Right renal pelvis (tissue), 4 donors: ENCODE measurements at regions not wholly inside any gene's neighbourhood (a gene's known extent, or its start where the extent isn't known, plus 50 kb on each side); places are given as distances from the start of the nearest gene placed in this dataset.

ENCODE experiments used
- DNase-seq, 4 donors: peaks; one replicate each; pipeline ENCODE4 v3.0.0-alpha.2; 2013; ENCODE audit warnings: low read depth in 4 of 4, low spot score in 3 of 4, missing footprints in 1 of 4

DNA sequence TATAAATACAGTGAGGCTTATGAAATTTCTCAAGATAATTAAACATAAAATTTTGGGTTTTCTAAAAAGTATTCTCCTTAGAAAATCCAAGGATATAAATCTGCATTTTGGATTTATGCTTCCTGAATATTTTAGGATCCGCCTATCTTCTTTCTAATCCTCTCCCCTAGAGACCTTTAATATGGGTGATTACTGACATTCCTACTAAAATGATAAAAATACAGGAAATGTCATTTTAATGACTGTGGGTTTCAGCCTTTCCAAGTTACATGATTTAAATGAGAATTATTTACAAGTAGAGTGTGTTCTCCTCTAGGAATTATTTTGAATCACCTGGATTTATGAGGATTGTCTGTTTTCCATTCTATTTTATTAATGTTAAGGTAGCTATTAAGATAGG, 150.4 kb downstream of the C7orf25 start:
- DNase-seq, result no peak

DNA sequence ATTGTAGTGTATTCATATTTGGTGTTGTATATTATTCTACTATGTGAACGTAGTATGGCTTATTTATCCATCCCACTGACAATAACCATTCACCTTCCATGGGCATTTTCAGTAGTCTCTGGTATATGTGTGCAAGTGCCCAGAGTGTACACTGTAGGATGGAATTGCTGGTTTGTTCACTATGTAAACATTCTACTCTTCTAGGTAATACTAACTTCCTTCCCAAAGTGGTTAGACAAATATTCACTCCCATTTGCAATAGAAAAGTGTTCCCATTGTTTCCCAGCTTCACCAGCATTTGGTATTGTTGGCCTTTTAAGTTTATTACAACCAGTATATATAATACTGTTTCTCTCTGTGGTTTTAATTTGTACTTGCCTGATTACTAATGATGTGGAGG, 153.7 kb downstream of the C7orf25 start:
- DNase-seq, result no peak

DNA sequence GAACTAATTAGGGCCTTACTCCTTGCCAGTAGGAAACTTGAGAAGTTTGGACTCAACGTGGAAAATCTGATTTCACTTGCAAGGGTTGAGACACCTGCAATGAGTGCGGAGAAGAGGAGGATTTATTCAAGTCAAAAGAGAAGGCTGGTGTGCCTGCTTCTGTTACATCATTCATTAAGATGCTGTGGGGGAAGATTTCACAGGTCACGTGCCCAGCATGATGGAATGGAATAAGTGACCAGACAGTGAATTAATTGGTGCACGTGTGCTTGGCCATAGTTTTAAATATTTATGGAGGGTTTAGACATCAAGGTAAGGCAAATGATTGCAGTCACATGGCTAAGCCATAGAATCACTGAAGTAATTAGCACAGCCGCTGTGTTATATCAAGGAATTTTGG, 155.0 kb downstream of the C7orf25 start:
- no peak for DNase-seq

DNA sequence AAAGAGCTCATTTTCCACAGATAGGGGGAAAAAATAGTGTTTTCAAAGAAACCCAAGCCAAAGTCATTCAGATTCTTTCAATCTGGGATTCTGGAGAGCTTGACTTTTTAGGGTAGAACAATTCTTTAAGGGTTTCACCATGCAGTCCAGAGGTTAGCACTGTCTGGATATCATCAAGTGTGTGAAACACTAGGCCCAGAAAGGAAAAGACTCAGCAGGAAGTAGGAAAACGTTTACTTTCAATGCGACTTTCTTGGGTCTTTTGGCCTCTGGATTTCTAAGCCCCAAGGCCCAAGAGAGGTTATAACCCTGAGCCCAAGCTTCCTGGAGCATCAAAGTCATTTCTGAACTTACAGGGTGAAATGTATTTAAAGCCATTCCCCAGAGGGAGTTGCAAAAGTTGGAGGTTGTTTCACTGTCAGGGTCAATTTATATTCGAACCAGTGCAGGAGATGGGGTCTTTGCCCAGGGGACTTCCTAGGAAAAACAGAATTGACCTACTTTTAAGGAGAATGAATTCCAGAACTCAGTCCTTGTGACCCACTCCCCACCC, 158.0 kb downstream of the C7orf25 start:
- DNase-seq, result peak in 3 of 4 donors; percentile 16 to 26 (median 19)

DNA sequence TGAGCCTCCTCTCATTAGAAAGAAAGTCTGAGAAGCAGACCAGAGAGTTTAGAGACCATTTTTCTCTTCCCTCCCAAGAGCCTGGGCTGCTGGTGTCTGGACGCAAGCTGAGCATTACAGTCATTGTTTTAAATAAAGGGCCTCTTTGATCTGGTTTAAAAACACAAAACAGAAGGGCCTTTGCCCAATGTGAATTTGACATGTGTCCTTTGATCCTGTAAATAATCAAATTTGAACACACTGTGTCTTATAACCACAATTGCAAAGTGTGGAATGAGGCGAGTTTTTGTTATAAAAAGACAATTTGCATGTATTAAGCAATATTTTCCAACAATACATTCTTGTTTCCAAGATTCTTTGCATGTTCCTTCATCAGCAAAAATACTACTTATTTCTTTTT, 158.5 kb downstream of the C7orf25 start:
- no peak for DNase-seq

DNA sequence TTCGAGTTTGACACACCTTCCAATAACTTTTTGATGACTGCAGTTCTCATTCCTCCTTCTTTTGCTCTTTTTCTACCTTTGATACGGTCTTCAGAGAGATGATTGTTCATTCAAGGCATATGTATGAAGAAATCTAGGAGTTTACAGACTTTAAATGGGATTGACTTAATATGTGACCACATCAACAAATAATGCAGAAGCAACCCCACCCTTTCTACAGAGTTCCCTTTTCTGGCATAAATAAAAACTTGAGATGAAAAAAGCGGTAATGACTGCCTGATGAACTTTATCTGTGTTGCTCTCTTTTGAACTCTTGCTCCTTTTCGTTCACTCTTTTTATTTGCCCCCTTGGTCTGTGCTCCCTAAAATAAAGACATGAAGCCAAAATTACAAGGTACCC, 161.7 kb downstream of the C7orf25 start:
- DNase-seq, result no peak

DNA sequence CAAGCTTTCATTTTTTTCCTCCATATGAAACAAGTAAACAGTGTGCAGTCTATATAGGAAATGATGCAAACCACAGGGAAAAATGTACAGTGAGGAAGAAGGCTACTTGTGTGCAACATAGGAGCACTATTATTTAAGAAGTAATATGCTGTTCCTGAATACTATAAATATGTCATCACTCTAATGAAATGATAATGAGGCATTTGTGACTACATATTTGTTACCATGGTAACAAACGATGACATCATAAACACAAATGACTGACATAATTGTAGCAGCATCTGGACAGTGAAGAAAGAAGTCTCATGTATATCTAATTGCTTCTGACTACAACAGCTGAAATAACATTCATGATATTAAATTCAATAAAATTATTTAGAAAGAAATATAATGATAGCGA, 164.8 kb downstream of the C7orf25 start:
- no peak for DNase-seq

DNA sequence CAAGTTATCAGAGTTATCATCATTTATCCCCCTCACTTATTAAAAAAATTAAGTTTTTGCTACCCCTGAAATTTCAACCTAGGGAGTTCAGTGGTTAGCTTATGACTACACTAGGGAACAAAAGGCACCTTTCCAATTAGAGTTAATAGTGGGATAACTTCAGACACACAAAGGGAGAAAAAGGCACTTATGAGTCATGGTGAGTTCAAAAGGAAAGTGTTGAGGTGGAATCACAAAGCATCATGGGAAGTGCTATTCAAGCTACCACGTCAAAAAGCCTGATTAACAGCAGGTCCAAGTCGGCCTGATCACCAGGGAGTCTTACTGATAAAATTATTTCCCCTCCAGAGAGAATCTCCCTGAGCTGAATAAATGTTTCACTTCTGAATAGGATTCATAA, 165.7 kb downstream of the C7orf25 start:
- DNase-seq, result no peak

DNA sequence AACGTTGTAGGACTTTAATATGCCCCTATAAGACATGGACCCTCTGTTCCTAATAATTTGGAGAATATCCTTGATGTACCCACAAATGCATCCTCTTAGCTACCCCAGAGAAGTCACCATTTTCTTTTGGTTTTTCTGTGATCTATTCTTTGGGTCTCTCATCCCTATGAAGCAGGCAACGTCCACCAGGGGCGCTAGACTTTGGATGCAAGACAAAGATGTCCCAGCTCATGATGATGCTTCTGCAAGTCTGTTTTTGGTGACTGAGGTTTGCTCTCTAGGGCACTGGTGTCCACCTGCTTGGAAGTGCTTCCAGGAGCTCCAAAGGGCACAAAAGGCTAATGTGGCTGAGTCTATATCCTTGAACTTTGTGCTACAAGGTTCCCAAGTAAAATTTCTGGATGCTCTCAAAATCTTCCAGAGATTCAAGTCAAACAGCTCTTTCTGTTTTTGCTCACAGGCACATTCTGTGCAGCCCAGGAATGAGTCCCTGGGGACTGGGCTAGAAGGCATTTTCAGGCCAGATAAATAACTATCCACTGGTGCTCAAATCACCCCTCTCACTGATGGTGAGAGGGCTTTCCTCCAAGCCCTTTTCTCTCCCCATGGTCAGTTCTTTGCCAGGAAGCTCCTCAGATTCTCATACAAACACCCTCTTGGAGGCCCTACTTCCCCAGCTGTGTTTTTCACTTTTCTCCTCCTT, 166.4 kb downstream of the C7orf25 start:
- DNase-seq, result no peak

DNA sequence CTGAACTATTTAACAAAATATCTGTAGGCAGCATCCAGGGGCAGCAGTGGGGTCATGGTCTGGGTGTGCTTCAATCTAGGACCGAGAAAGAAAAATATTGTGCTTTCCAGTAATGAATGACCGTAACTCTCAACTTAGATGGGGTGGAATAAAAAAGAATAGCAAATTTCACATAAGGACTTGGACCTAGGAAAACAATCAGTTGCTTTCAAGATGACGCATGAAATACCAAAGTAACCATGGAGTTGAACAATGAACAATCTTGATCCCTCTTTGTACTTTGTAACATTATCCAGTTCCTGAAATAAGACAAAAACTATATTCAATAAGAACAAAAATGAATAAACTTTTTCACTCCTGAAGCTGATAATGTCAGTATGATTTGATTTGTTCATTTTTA, 167.1 kb downstream of the C7orf25 start:
- no peak for DNase-seq

DNA sequence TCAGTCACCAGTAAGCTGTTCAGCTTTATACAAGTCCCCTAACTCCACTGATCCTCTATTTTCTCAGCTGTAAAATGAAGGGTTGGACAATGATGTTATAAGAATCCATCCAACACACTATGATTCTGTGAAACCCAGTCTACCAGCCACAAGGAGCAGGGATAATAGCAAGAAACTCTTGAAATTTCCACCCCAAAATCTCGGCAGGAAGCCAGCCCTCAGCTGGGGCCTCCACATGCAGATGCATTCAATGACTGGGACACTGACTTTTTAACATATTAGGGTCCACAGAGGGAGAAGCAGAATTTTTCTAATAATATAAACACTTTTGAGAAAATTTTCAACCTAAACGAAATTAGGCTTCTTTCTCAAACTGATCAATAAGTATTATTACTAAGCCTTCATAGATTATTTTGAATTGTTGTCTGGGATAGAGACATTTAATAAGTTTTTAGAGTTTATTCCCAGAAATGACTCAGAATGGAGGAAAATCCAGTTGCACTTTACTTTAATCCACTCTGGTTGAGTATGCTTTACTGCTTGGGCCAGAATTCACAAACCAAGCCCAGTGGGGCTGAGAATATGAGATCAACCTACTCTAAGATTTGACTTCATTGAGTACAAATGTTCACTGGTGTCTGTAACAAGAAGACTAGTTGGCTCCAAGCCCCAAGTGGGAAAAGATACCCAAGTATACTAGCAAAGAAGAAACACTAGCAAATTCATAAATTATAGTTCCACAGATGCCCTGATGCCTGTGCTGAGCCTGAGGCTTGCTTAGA, 168.6 kb downstream of the C7orf25 start:
- no peak for DNase-seq

DNA sequence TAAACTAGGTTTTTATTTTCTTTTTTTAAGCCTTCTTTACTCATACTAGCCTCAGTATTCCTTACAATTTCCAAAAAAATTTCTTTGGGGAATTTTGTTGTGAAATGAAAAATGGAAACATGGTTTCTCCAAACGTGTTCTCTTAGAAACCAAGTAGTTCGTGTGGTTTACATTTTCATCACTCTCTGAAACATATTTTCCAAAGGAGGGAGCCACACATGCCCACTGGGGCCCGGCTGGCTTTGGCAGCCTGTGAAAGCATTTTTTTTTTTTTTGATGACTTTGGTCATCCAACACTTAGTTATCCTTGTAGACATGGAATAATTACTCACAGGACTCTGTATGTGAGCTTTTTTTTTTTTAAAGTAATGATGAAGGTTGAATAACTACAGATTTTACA, 169.6 kb downstream of the C7orf25 start:
- DNase-seq, result no peak

DNA sequence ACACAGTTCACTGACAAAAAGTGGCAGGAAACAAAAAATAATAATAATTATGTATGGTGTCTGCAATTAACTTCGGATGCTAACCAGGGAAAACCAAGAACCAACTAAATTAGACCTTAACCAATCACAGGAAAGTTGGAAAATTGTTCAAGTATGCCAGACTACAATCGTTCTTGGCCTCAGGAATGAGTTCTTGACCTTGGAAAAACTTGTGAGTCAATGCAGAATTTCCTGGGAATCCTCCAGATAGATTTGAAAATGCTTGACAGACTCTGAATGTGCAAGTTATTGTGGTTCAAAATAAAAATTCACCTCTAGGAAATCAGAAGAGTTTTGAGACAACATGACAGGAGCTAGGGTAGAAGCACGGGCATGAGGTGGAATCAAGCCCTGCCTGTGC, 171.5 kb downstream of the C7orf25 start:
- DNase-seq, result no peak

DNA sequence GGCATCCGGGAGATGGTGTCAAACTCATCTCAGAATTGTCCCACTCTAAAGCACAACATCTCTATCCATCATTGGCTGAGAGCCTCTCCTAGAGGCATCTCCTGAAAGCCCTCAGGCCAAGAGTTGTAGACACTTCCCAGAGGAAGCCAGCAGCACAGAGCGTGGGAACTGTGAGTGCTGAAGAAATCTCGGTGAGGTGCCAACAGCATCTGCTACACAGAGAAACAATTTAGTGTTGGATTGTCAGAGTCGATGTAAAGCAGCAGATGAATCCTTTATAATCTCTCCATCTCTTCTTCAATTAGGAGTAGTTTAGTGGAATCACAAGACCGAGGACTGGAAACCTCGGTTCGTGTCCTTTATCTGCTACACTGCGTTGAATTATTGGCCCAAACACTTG, 172.2 kb downstream of the C7orf25 start:
- no peak for DNase-seq

DNA sequence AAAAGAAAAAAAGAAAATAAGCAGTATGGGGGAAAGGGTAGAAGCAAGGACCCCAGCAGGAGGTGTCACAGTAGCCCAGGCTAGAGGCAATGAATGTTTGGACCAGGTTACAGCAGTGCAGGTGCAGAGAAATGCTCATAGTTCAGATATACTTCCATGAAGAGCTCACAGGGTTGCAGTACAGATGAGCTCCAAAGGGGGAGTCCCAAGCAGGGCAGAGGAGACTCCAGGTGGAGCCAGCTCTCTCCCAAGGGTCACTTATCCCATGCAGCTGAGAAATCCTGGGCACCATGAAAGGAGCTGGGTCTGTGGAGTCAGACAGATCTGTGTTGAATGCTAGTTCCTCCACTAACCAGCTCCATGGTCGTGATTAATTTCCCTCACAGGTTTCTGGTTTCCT, 174.9 kb downstream of the C7orf25 start:
- no peak for DNase-seq

DNA sequence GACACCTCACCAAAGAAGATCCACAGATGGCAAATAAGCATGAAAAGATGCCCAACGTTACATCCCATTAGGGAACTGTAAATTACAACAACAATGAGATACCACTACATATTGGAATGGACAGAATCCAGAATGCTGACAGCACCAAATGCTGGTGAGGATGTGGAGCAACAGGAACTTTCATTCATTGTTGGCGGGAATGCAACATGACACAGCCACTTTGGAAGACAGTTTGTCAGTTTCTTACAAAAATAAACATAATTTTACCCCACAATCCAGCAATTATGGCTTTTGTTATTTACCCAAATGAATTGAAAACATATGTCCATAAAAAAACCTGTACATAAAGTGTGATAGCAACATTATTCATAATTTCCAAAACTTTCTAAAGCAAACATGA, 176.8 kb downstream of the C7orf25 start:
- DNase-seq, result no peak

DNA sequence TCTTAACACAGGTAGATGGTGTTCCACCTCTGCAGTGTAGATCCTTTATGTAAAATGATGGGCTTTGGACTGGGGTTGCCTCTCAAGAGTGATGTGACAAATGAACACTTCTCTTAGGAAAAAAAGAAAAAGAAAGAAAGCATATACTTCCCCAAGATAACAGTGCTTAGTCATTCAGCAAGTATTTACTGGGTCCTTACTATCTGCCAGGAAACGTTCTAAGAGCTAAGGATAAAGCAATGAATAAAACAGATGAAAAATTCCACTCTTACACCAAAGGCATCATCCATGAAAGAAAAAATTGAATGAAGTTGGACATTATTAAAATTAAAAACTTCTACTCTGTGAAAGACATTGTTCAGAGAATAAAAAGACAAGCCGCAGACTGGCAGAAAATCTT, 177.3 kb downstream of the C7orf25 start:
- no peak for DNase-seq

DNA sequence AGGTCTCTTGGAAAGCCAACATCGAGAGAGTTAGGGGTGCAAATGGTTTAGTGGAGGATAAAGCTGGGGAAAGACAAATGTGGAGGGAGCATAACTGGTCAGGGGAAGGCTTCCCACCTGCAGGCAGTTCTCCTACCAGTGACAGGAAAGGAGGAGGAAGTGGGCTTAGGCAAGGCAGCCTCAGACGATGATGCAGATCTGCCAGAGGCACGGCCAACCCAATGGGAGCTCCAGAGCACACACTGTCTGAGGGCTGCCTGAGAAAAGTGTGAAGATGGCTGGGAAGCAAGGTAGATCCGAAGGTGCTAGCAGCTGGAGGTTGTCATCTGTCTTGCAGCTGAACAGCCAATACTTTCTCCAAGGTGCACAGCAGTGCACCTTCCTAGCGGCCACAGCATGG, 178.8 kb downstream of the C7orf25 start:
- DNase-seq, result no peak

DNA sequence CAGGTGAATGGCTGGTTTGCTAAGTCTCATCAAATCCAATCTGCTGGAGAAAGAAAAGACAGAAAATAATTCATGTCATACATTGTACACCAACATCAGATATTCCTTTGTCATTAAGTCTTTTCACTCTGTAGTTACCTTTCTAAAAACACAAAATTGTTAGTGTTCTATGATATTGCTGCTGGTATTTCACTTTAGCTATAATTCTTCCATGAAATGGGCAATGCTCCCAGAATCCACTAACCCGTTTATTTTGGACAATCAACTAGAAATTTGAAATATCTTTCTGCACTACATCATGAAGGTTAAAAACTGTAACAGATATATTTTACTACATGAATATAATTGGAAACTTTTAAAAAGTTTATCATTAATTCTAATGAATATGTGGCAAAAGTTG, 181.3 kb downstream of the C7orf25 start:
- DNase-seq, result no peak

DNA sequence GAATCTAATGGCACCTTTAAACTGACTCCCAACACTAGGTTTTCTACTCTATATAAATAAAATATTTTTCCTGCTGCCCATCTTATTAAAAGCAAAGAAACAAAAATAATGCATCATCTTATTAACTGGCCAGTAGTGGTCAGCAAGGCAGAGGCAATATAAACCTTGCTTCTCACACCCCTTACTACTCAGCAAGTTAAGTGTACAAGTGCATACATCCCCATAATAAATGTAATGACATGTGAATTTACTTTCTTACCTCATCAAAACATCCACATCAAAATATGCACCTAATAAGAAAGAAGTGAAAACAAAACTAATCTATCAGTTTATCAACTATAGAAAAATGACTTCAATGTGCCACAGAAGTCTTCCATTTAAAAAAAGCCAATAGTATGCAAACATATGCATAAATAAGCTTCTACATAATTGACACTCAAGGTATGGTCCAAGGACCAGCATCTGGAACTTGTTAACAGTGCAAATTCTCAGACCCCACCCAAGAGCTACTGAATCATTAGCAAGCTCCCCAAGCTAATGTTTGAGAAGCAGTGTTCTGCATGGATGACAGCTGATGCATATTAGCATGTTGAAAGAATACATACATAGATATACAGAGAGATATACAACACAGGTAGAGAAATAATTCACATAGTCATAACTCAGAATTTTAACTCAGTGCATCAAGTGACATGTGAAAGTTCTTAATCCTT, 182.7 kb downstream of the C7orf25 start:
- DNase-seq, result no peak

DNA sequence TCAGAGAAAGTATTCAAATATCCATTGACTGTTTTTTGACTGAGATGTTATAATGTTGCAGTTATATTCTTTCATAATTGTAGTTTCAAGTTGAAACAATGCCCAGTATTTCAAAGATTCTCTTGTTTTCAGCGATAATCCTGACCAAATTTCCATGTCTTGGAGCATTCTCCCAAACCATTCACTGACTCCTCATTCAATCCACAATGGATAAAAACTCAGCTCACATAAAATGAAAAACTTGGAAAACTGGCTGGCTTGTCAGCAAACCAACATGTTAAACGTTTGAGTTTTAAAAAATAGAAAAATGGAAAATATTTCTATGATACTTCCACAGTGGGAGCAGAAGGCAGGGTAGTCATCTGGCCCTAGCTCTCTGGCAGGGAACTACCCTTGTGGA, 184.4 kb downstream of the C7orf25 start:
- DNase-seq, result no peak
